SK-N-MC (cell line): ENCODE measurements at regions not wholly inside any gene's neighbourhood (a gene's known extent, or its start where the extent isn't known, plus 50 kb on each side); places are given as distances from the start of the nearest gene placed in this dataset.

Experiments
- FOXP2 ChIP-seq: optimal IDR thresholded peaks from 2 replicates; pipeline ENCODE3; 2011; ENCODE audit warnings: mild to moderate bottlenecking, moderate library complexity; ENCODE audit not compliant: insufficient read depth; ENCODE audit errors: extremely low read length, control extremely low read depth
- POLR2AphosphoS5 ChIP-seq: IDR thresholded peaks from 2 replicates; pipeline ENCODE4 v1.6.1; 2012; ENCODE audit warnings: mild to moderate bottlenecking, low read depth, low read length, borderline replicate concordance

DNA sequence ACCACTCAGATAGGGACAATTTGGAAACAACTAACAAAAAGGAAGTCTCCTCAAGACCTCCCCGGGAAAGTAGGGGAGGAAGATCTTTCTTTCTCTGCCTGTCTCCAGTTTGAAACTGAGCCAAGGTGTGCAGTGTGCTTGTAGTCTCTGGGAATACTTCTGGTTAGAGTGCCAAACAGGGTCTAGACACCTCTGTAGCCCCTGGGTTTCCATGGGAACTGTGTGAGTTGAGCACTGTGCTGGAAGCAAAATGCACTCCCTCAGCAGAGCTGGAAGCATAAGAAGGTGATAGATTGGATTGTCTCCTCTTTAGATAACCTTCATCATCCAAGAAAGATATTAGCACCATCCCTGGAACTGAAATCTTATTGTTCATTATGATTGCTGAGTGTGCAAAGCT is 129.2 kb upstream of the TNPO1 start:
- no peak for TF ChIP-seq FOXP2
- no peak for TF ChIP-seq POLR2AphosphoS5
